KG1 (cell line): ENCODE measurements at regions not wholly inside any gene's neighbourhood (a gene's known extent, or its start where the extent isn't known, plus 50 kb on each side); places are given as distances from the start of the nearest gene placed in this dataset.
A peak's percentile ranks its signal among the peaks of the same experiment; 100 is the strongest.

ENCODE experiments used
- DNase-seq: peaks from one replicate; lab custom pipeline; 2025; lab: John Stamatoyannopoulos, UW

- DNase-seq: no peak
Observed at GRCh38 chr12:85639834-85640233, 196.4 kb downstream of the RASSF9 start.

- DNase-seq: no peak
Observed at GRCh38 chr12:85641796-85642195, 194.4 kb downstream of the RASSF9 start.

GRCh38 chr12:85642288-85642687, 193.9 kb downstream of the RASSF9 start:
- DNase-seq: no peak

GRCh38 chr12:85642808-85643207, 193.4 kb downstream of the RASSF9 start:
- DNase-seq: no peak

- DNase-seq: no peak
Observed at GRCh38 chr12:85644508-85644907, 191.7 kb downstream of the RASSF9 start.

- no peak for DNase-seq
Observed at GRCh38 chr12:85653731-85654455, 182.3 kb downstream of the RASSF9 start.

- DNase-seq: no peak
Observed at GRCh38 chr12:85654456-85654840, 181.8 kb downstream of the RASSF9 start.

GRCh38 chr12:85656561-85656960, 179.6 kb downstream of the RASSF9 start:
- no peak for DNase-seq

GRCh38 chr12:85657251-85657650, 179.0 kb downstream of the RASSF9 start:
- DNase-seq: no peak

GRCh38 chr12:85657836-85658630, 178.2 kb downstream of the RASSF9 start:
- DNase-seq: no peak

GRCh38 chr12:85659754-85660530, 176.3 kb downstream of the RASSF9 start:
- DNase-seq: no peak

- no peak for DNase-seq
Observed at GRCh38 chr12:85661461-85662206, 174.6 kb downstream of the RASSF9 start.

GRCh38 chr12:85662207-85662602, 174.0 kb downstream of the RASSF9 start:
- peak; percentile 6 for DNase-seq

GRCh38 chr12:85663631-85664030, 172.6 kb downstream of the RASSF9 start:
- DNase-seq: no peak

GRCh38 chr12:85664429-85664828, 171.8 kb downstream of the RASSF9 start:
- DNase-seq: no peak

- DNase-seq: no peak
Observed at GRCh38 chr12:85669911-85670310, 166.3 kb downstream of the RASSF9 start.

- no peak for DNase-seq
Observed at GRCh38 chr12:85672436-85672835, 163.8 kb downstream of the RASSF9 start.

GRCh38 chr12:85673921-85674420, 162.2 kb downstream of the RASSF9 start:
- DNase-seq: no peak

GRCh38 chr12:85676816-85677749, 159.1 kb downstream of the RASSF9 start:
- DNase-seq: no peak

GRCh38 chr12:85679296-85679695, 156.9 kb downstream of the RASSF9 start:
- no peak for DNase-seq

GRCh38 chr12:85680881-85681280, 155.3 kb downstream of the RASSF9 start:
- DNase-seq: no peak
